ENCODE measurements at regions not wholly inside any gene's neighbourhood (a gene's known extent, or its start where the extent isn't known, plus 50 kb on each side); places are given as distances from the start of the nearest gene placed in this dataset.

DNA sequence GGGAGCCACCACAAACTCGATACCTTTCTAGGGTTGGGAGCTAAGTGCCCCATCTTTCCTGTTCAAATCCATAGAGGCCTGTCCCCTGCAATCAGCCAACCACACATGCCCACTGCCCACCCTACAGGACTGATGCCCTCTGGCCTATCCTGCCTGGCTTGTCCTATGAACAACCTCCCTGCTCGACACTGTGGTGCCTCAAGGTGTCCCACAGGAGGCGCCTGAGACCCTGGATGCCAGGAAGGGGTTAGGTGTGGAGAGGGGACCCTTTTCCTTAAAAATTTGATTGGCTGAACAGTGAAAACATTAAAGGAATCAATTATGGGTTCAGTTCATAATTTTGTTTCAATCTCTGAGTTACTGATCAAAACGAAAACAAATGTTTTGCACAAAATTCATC is 97.3 kb upstream of the FZD10 start:
- WGBS (ENCODE audit: low lambda C conversion rate): 27% methylated on average over 4 of the region's 4 CpGs
- H3K9me3 ChIP-seq: no peaks in the 10 kb centered on the region
- H3K9ac ChIP-seq: no peak overlapping the region
- no peak overlapping the region for H3K27ac ChIP-seq (ENCODE audit: low read depth in 2 of 2, low read length in 1 of 2)
- CTCF ChIA-PET: interaction anchor here (0.6 to 2.1 kb wide), 7 partner anchors 9 to 271 kb away, joined by 3 to 9 read pairs (median 7); no protein-coding TSS in a partner anchor
- H3K4me2 ChIP-seq: no peak overlapping the region
- no peaks in the 10 kb centered on the region; a peak in 1 of 4 replicates for H3K4me1 ChIP-seq (ENCODE audit: control insufficient read depth in 1 of 2, insufficient read depth in 2 of 2, low read depth in 1 of 2, low read length in 1 of 2)
- H3K36me3 ChIP-seq (replicated peaks in 1 of 2; ENCODE audit: control insufficient read depth in 1 of 2, insufficient read depth in 2 of 2, low read length in 1 of 2): no peaks in the 10 kb centered on the region
- POLR2A ChIA-PET: no interaction called here
- H2AFZ ChIP-seq (ENCODE audit: low read depth): no peak overlapping the region
- H3F3A ChIP-seq (replicated peaks; ENCODE audit: insufficient read depth): no peaks in the 10 kb centered on the region
- no peak for DNase-seq
- H4K20me1 ChIP-seq (ENCODE audit: insufficient read depth): no peaks in the 10 kb centered on the region
- H3K9me2 ChIP-seq: no peaks in the 10 kb centered on the region
- TF ChIP-seq MEF2A (IDR thresholded peaks at IDR 0.05; ENCODE audit: borderline replicate concordance, low read depth) (no peak), RCOR1 (IDR thresholded peaks at IDR 0.05; ENCODE audit: low read length) (no peak), POLR2AphosphoS5 (IDR thresholded peaks at IDR 0.05; ENCODE audit: low read depth, low read length) (no peak), TEAD4 (IDR thresholded peaks at IDR 0.05; ENCODE audit: borderline replicate concordance, insufficient read depth) (no peak)
- H3K79me2 ChIP-seq (ENCODE audit: insufficient read depth): no peaks in the 10 kb centered on the region
- H3K4me3 ChIP-seq (ENCODE audit: low read depth in 2 of 2, low read length in 1 of 2): no peak overlapping the region
- no peaks in the 10 kb centered on the region for H3K27me3 ChIP-seq (ENCODE audit: insufficient read depth)

DNA sequence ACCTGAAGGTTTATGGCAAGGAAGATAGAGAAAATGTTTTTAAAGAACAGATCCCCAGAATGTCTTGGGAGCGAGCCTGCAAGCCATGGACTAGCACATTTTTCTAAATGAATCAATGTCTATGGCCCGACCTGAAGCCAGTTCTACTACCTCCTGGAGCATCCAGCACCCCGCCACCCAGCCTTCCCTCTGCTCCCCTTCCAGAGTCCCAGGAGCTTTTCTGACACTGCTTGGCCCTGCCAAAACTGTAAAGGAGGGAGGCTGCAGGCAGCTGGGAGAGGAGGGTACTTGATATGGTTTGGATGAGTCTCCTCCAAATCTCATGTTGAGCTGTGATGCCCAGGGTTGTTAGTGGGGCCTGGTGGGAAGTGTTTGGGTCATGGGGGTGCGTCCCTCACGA is 95.5 kb upstream of the FZD10 start:
- POLR2A ChIA-PET: no interaction called here
- WGBS (ENCODE audit: low lambda C conversion rate): 19% methylated on average over 4 of the region's 5 CpGs

More for the DNA sequence above, 95.5 kb upstream of the FZD10 start:
- Histone ChIP-seq H3K4me2 (no peak overlapping the region), H3K9me2 (no peaks in the 10 kb centered on the region), H3K9me3 (no peaks in the 10 kb centered on the region), H2AFZ (ENCODE audit: low read depth) (no peak overlapping the region), H3K27ac (ENCODE audit: low read depth in 2 of 2, low read length in 1 of 2) (no peak overlapping the region), H3K36me3 (replicated peaks in 1 of 2; ENCODE audit: control insufficient read depth in 1 of 2, insufficient read depth in 2 of 2, low read length in 1 of 2) (no peaks in the 10 kb centered on the region), H3K4me1 (ENCODE audit: control insufficient read depth in 1 of 2, insufficient read depth in 2 of 2, low read depth in 1 of 2, low read length in 1 of 2) (no peaks in the 10 kb centered on the region; a peak in 1 of 4 replicates), H4K20me1 (ENCODE audit: insufficient read depth) (no peaks in the 10 kb centered on the region), H3K4me3 (ENCODE audit: low read depth in 2 of 2, low read length in 1 of 2) (no peak overlapping the region), H3F3A (replicated peaks; ENCODE audit: insufficient read depth) (no peaks in the 10 kb centered on the region), H3K27me3 (ENCODE audit: insufficient read depth) (no peaks in the 10 kb centered on the region), H3K9ac (no peak overlapping the region), H3K79me2 (ENCODE audit: insufficient read depth) (no peaks in the 10 kb centered on the region)
- CTCF ChIA-PET: interaction anchor here (1.4 to 1.6 kb wide), 3 partner anchors 11 to 269 kb away, joined by 4 to 8 read pairs (median 4); no protein-coding TSS in a partner anchor
- no peak for DNase-seq
- TF ChIP-seq EZH2phosphoT487 (IDR thresholded peaks at IDR 0.05; ENCODE audit: borderline replicate concordance, low read depth): no peak
- TF ChIP-seq JUND (IDR thresholded peaks at IDR 0.05): no peak
- no peak for TF ChIP-seq SIN3A (IDR thresholded peaks at IDR 0.05; ENCODE audit: borderline replicate concordance, low read depth, low read length)
- TF ChIP-seq, protein P1, sequence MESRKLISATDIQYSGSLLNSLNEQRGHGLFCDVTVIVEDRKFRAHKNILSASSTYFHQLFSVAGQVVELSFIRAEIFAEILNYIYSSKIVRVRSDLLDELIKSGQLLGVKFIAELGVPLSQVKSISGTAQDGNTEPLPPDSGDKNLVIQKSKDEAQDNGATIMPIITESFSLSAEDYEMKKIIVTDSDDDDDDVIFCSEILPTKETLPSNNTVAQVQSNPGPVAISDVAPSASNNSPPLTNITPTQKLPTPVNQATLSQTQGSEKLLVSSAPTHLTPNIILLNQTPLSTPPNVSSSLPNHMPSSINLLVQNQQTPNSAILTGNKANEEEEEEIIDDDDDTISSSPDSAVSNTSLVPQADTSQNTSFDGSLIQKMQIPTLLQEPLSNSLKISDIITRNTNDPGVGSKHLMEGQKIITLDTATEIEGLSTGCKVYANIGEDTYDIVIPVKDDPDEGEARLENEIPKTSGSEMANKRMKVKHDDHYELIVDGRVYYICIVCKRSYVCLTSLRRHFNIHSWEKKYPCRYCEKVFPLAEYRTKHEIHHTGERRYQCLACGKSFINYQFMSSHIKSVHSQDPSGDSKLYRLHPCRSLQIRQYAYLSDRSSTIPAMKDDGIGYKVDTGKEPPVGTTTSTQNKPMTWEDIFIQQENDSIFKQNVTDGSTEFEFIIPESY (IDR thresholded peaks at IDR 0.05; ENCODE audit: borderline replicate concordance, low read depth): no peak
- TF ChIP-seq, protein P2, sequence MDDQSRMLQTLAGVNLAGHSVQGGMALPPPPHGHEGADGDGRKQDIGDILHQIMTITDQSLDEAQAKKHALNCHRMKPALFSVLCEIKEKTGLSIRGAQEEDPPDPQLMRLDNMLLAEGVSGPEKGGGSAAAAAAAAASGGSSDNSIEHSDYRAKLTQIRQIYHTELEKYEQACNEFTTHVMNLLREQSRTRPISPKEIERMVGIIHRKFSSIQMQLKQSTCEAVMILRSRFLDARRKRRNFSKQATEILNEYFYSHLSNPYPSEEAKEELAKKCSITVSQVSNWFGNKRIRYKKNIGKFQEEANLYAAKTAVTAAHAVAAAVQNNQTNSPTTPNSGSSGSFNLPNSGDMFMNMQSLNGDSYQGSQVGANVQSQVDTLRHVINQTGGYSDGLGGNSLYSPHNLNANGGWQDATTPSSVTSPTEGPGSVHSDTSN (IDR thresholded peaks at IDR 0.05): no peak
- TF ChIP-seq GATA2 (CRISPR knock-in tag; IDR thresholded peaks at IDR 0.05): no peak
- no peak for TF ChIP-seq RFX5 (IDR thresholded peaks at IDR 0.05; ENCODE audit: low read length)
- TF ChIP-seq, protein P3, sequence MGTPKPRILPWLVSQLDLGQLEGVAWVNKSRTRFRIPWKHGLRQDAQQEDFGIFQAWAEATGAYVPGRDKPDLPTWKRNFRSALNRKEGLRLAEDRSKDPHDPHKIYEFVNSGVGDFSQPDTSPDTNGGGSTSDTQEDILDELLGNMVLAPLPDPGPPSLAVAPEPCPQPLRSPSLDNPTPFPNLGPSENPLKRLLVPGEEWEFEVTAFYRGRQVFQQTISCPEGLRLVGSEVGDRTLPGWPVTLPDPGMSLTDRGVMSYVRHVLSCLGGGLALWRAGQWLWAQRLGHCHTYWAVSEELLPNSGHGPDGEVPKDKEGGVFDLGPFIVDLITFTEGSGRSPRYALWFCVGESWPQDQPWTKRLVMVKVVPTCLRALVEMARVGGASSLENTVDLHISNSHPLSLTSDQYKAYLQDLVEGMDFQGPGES (IDR thresholded peaks at IDR 0.05; ENCODE audit: low read depth, low read length): no peak
- TF ChIP-seq, protein P4, sequence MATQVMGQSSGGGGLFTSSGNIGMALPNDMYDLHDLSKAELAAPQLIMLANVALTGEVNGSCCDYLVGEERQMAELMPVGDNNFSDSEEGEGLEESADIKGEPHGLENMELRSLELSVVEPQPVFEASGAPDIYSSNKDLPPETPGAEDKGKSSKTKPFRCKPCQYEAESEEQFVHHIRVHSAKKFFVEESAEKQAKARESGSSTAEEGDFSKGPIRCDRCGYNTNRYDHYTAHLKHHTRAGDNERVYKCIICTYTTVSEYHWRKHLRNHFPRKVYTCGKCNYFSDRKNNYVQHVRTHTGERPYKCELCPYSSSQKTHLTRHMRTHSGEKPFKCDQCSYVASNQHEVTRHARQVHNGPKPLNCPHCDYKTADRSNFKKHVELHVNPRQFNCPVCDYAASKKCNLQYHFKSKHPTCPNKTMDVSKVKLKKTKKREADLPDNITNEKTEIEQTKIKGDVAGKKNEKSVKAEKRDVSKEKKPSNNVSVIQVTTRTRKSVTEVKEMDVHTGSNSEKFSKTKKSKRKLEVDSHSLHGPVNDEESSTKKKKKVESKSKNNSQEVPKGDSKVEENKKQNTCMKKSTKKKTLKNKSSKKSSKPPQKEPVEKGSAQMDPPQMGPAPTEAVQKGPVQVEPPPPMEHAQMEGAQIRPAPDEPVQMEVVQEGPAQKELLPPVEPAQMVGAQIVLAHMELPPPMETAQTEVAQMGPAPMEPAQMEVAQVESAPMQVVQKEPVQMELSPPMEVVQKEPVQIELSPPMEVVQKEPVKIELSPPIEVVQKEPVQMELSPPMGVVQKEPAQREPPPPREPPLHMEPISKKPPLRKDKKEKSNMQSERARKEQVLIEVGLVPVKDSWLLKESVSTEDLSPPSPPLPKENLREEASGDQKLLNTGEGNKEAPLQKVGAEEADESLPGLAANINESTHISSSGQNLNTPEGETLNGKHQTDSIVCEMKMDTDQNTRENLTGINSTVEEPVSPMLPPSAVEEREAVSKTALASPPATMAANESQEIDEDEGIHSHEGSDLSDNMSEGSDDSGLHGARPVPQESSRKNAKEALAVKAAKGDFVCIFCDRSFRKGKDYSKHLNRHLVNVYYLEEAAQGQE (IDR thresholded peaks at IDR 0.05; ENCODE audit: low read depth, low read length): no peak
- no peak for TF ChIP-seq SMC3 (IDR thresholded peaks at IDR 0.05; ENCODE audit: low read depth, low read length)
- TF ChIP-seq, protein P5, sequence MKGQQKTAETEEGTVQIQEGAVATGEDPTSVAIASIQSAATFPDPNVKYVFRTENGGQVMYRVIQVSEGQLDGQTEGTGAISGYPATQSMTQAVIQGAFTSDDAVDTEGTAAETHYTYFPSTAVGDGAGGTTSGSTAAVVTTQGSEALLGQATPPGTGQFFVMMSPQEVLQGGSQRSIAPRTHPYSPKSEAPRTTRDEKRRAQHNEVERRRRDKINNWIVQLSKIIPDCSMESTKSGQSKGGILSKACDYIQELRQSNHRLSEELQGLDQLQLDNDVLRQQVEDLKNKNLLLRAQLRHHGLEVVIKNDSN (IDR thresholded peaks at IDR 0.05; ENCODE audit: borderline replicate concordance, low read depth): no peak
- no peak for TF ChIP-seq TAF1 (IDR thresholded peaks at IDR 0.05; ENCODE audit: borderline replicate concordance, low read depth, low read length)
- TF ChIP-seq TEAD4 (IDR thresholded peaks at IDR 0.05; ENCODE audit: borderline replicate concordance, insufficient read depth): no peak
- no peak for TF ChIP-seq ELF1 (IDR thresholded peaks at IDR 0.05)
- no peak for TF ChIP-seq RCOR1 (IDR thresholded peaks at IDR 0.05; ENCODE audit: low read length)
- TF ChIP-seq NRF1 (IDR thresholded peaks at IDR 0.05; ENCODE audit: low read depth, low read length): no peak
- TF ChIP-seq FOSL2 (IDR thresholded peaks at IDR 0.05; ENCODE audit: borderline replicate concordance, low read depth): no peak
- no peak for TF ChIP-seq CHD2 (IDR thresholded peaks at IDR 0.05; ENCODE audit: low read length, partially characterized antibody)

Measured in SK-N-SH (cell line).